ENCODE measurements at regions not wholly inside any gene's neighbourhood (a gene's known extent, or its start where the extent isn't known, plus 50 kb on each side); places are given as distances from the start of the nearest gene placed in this dataset.

GRCh38 chr7:68678196-68678595 is 920.1 kb upstream of the AUTS2 start:
- DNase-seq (ENCODE audit: low read depth), result peak; percentile 63

GRCh38 chr7:68679459-68680234 is 918.6 kb upstream of the AUTS2 start:
- H3K4me3 ChIP-seq (replicated peaks; ENCODE audit: low read depth, low read length), result no peak overlapping the region
- TF ChIP-seq CTCF (IDR thresholded peaks at IDR 0.05; ENCODE audit: low read length, missing control alignments), result no peak
- no peak for DNase-seq (ENCODE audit: low read depth)

More at GRCh38 chr7:68678196-68678595, 920.1 kb upstream of the AUTS2 start:
- no peak for TF ChIP-seq CTCF (IDR thresholded peaks at IDR 0.05; ENCODE audit: low read length, missing control alignments)
- H3K4me3 ChIP-seq (replicated peaks; ENCODE audit: low read depth, low read length), result no peak overlapping the region

GRCh38 chr7:68680235-68680872 is 917.9 kb upstream of the AUTS2 start:
- TF ChIP-seq CTCF (IDR thresholded peaks at IDR 0.05; ENCODE audit: low read length, missing control alignments), result no peak
- H3K4me3 ChIP-seq (replicated peaks; ENCODE audit: low read depth, low read length), result no peak overlapping the region
- no peak for DNase-seq (ENCODE audit: low read depth)

- TF ChIP-seq CTCF (IDR thresholded peaks at IDR 0.05; ENCODE audit: low read length, missing control alignments), result no peak
- H3K4me3 ChIP-seq (replicated peaks; ENCODE audit: low read depth, low read length), result no peak overlapping the region
- no peak for DNase-seq (ENCODE audit: low read depth)
Observed at GRCh38 chr7:68682910-68683309, 915.4 kb upstream of the AUTS2 start.

- no peak overlapping the region for H3K4me3 ChIP-seq (replicated peaks; ENCODE audit: low read depth, low read length)
- peak; percentile 54 for DNase-seq (ENCODE audit: low read depth)
- no peak for TF ChIP-seq CTCF (IDR thresholded peaks at IDR 0.05; ENCODE audit: low read length, missing control alignments)
Observed at GRCh38 chr7:68684246-68684839, 913.9 kb upstream of the AUTS2 start.

- H3K4me3 ChIP-seq (replicated peaks; ENCODE audit: low read depth, low read length), result no peak overlapping the region
- DNase-seq (ENCODE audit: low read depth), result no peak
- TF ChIP-seq CTCF (IDR thresholded peaks at IDR 0.05; ENCODE audit: low read length, missing control alignments), result no peak
Observed at GRCh38 chr7:68684996-68685395, 913.3 kb upstream of the AUTS2 start.
